HG03175 (cell line): ENCODE measurements at regions not wholly inside any gene's neighbourhood (a gene's known extent, or its start where the extent isn't known, plus 50 kb on each side); places are given as distances from the start of the nearest gene placed in this dataset.

Experiments
- ATAC-seq: cut with Tn5 transposase; IDR thresholded peaks from one replicate; pipeline ENCODE4 v1.9.1; 2021; ENCODE audit warnings: mild to moderate bottlenecking, moderate library complexity; ENCODE audit not compliant: unreplicated experiment

- ATAC-seq, result no peak
Measured at GRCh38 chr2:128982670-128983069, 664.0 kb upstream of the HS6ST1 start.

DNA sequence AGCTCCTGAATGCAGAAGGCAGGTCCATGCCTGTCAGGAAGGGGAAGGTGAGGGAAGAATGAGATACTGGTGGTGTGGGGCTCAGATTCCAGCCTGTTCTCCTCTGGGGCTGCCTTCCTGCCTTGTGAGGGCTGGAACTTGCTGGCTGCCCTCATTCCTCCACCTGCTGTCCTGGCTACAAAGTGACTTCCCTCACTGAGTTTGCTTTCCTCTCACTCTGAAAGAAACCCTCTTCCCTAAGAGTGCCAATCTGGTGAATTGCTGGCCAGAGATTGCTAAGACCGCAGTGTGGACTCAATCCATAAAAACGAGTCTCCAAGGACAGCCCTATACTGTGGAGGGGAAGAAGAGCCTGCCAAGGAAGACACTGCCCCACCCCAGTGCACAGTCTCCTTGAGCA, 664.4 kb upstream of the HS6ST1 start:
- ATAC-seq, result no peak

GRCh38 chr2:128984081-128984480, 665.4 kb upstream of the HS6ST1 start:
- ATAC-seq, result no peak

DNA sequence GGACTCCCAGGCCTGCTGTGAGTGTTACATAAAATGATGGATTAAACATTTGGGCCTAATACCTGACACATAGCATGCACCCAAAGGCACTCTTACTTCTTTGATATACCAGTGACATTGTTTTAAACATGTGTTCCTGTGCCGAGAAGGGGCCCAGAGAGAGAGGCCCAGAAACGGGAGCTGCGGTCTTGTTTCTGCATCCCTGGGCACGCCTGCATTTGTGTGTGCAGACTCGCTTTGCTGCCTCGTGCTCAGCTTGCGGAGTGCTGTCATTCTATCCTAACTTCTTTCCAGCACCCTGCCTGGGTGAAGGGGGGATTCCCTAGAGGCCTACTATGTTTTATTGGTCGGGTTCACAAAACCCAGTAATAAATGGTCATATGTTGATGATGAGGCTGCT, 666.2 kb upstream of the HS6ST1 start:
- no peak for ATAC-seq

DNA sequence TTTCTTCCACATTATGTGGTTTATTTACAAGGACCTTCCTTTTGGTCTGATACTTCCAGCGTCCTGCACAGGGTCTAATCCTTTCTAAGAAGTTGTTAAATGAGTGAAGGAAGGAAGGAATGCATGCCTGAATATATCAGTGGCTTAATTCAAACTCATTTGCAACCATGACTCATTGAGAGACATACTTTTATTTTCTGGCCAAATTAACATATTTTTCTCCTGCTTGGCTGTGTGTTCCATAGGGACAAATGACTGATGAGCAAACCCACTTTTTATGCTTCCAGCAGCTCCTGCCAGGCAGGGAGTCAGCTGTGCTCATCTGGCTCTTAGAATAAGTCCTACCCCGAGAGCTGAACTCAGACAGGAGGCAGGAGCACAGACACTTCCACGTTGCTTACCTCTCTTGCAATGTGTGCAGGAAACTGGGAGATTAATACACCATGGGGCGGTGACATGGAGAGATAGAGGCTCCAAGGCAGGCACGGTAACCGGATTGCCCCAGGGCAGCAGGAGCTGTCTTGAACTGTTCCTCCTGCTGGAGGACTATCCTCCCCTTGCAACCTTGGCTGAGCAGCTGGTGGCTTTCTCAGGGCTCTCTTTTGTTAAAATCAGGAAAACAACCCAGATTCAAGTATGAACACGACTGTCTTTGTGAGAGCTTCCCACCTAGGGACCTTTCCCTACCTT, 667.5 kb upstream of the HS6ST1 start:
- ATAC-seq, result no peak

- no peak for ATAC-seq
Measured at GRCh38 chr2:128986867-128987268, 668.2 kb upstream of the HS6ST1 start.

DNA sequence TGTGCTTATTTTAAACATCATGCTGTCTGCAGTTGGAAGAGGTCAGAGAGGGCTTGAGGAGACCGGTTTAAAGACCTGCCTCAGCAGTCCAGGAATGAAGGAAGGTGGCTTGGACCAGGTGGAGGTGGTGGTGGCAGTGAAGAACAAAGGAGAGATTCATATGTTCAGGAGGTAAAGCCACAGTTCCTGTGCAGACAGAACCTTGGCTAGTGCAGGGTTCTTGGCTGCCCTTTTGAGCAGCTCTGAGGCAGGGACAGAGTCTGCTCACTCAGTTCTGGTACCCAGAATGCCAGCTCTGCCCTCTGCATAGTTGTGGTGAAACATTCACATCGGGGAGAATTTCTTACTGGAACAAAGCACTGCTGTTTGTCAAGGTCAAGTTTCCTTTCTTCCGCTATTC, 669.7 kb upstream of the HS6ST1 start:
- ATAC-seq, result no peak

- ATAC-seq, result no peak
Measured at GRCh38 chr2:128988967-128989366, 670.3 kb upstream of the HS6ST1 start.

DNA sequence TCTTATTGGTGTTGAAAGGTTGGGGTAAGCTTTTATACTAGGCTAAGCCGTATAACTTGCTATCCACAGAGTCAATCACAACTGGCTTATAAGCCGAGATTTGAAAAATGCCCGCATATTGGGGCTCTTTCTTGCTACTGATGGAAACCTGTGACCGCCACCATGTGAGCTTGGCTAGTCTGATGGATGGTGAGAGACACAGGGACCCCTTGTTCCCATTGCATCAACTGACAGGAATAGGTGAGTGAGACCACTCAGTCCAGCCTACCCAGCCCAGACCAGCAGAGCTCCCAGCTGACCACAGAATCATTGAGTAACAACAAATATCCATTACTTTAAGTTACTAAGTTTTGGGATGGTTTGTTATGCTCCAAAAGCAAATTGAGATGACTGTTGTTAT, 676.4 kb upstream of the HS6ST1 start:
- ATAC-seq, result no peak

- no peak for ATAC-seq
Measured at GRCh38 chr2:128996078-128996477, 677.4 kb upstream of the HS6ST1 start.

DNA sequence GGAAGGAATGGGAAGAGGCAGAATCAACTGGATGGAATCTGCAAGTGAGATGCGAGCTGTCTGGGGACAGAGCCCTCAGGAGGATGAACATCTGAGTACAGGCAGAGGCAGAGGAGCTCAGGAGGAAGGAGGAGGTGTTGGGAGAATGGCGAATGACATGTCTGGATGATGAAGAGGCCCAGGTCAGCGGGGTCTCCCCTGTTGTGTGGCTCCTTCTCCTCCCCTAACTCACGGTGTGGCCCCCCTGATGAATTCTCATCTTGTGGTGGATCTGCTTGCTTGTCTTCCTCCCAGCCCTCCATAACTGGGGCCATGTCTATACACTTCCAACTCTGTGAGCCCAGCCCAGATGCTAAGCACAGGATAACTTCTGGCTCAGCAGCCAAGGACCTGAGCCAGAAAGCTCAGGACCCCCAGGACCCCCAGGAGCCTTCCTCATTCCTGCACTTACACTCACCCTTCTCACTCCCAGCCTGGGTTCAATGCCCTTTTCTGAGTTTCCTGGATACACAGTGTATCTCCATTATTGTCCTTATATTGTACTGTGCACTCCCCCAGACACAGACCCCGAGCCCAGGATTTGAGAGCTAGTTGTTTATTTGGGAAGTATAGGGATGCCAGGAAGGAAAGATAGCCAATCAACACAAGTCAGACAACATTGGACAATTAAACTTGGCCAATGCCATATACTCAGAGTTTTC, 678.6 kb upstream of the HS6ST1 start:
- ATAC-seq, result no peak

GRCh38 chr2:129001926-129002325, 683.3 kb upstream of the HS6ST1 start:
- ATAC-seq, result no peak

GRCh38 chr2:129002751-129003150, 684.1 kb upstream of the HS6ST1 start:
- ATAC-seq, result no peak

- ATAC-seq, result no peak
Measured at GRCh38 chr2:129004485-129004884, 685.8 kb upstream of the HS6ST1 start.

DNA sequence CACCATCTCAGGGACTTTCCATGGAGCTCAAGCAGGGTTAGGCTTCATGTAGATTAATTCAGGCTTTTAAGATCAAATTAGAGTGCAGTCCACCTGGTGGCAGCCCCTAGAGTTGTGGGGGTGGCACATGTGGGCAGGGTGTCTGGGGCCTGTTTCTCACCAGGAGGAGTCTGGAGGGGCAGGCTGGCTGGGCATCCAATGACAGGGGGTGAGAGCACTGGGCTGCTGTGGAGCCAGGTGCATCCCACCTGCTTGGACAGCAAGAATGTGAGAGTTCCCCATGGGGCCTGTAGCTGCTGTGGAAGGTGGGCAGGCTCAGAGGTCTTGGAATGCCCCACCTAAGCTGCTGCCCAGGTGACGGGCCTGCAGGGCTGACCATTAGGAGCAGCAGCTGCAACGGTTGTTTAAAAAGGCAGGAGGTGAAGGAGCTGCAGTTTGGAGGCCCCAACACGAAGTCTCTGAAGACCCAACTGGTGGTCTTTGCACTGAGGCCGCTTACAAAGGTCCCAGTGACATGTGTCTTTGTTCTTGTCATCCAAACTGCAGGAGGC, 686.3 kb upstream of the HS6ST1 start:
- no peak for ATAC-seq

DNA sequence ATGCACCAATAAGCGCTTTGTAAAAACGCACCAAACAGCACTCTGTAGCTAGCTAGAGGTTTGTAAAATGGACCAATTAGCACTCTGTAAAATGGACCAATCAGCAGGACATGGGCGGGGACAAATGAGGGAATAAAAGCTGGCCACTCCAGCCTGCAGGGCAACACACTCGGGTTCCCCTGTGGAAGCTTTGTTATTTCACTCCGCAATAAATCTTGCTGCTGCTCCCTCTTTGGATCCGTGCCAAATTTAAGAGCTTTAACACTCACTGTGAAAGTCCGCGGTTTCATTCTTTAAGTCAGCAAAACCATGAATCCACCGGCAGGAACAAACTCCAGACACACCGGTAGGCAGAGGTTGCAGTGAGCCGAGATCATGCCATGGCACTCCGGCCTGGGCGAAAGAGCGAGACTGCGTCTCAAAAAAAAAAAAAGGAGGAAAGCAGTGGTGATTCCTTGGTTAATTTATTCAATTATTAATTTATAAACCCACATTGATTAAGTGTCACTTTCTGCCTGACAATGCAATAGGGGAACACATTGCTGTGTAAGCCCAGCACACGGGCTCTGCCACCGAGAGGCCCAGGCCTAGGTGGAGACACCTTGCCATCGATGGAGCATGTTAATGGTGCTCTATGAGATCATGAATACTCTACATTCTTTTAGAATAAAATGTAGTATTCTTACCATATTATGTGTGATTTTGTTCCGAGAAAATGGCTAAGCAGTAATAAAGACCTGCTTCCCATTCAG, 687.6 kb upstream of the HS6ST1 start:
- ATAC-seq, result no peak

DNA sequence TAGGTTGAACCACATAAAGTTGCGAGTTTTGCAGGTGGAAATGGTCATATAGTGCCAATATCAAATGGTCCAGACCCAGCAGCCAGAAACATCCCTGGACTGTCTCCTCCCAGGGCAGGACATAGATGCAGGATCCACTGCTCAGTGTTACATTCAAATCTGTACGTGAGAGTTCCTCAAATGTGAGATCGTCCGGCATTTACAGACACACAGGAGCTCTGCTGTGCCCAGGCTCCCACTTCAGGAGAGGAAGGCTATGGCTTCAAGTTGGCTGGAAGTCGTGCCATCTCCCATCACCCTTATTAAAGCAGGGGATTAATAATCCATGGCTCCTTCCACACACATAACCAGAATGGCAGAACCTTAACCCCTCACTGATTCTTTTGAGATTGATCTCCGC, 688.2 kb upstream of the HS6ST1 start:
- ATAC-seq, result no peak

- ATAC-seq, result no peak
Measured at GRCh38 chr2:129008055-129008880, 689.6 kb upstream of the HS6ST1 start.

- ATAC-seq, result no peak
Measured at GRCh38 chr2:129008881-129009554, 690.4 kb upstream of the HS6ST1 start.

- ATAC-seq, result no peak
Measured at GRCh38 chr2:129009555-129010146, 691.0 kb upstream of the HS6ST1 start.
